ENCODE measurements at regions not wholly inside any gene's neighbourhood (a gene's known extent, or its start where the extent isn't known, plus 50 kb on each side); places are given as distances from the start of the nearest gene placed in this dataset.

DNA sequence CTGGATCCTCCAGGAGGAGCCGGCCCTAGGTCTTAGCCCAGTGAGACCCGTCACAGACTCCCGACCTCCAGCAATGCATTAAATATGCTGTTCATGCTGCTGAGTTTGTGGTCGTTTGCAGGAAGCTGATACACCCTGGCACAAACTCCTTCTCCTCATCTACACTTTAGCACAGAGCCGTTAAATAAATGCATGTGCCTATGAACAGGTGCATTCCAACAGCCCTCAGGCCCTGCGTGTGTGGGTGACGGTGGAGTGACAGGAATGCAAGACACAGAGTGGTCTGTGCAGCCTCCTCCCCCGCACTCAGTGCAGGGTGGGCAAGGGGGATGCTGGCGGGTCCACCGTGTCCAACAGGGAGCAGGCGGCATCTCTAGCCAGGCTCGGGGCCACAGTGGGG, 106.6 kb upstream of the TMPRSS2 start:
- TF ChIP-seq, protein P1, sequence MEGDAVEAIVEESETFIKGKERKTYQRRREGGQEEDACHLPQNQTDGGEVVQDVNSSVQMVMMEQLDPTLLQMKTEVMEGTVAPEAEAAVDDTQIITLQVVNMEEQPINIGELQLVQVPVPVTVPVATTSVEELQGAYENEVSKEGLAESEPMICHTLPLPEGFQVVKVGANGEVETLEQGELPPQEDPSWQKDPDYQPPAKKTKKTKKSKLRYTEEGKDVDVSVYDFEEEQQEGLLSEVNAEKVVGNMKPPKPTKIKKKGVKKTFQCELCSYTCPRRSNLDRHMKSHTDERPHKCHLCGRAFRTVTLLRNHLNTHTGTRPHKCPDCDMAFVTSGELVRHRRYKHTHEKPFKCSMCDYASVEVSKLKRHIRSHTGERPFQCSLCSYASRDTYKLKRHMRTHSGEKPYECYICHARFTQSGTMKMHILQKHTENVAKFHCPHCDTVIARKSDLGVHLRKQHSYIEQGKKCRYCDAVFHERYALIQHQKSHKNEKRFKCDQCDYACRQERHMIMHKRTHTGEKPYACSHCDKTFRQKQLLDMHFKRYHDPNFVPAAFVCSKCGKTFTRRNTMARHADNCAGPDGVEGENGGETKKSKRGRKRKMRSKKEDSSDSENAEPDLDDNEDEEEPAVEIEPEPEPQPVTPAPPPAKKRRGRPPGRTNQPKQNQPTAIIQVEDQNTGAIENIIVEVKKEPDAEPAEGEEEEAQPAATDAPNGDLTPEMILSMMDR (IDR thresholded peaks at IDR 0.05) = no peak
- no peak for TF ChIP-seq POLR2A (IDR thresholded peaks at IDR 0.05)

Data from thyroid gland (tissue), 4 donors.